ENCODE measurements at regions not wholly inside any gene's neighbourhood (a gene's known extent, or its start where the extent isn't known, plus 50 kb on each side); places are given as distances from the start of the nearest gene placed in this dataset.

GRCh38 chr17:27072885-27073284, 221.0 kb upstream of the WSB1 start:
- ATAC-seq (replicated peaks in 1 of 4) = no peak
- H3K27me3 ChIP-seq (replicated peaks in 1 of 2; ENCODE audit: control insufficient read depth in 2 of 2, extremely low read depth in 1 of 2, insufficient read depth in 2 of 2, low read length in 1 of 2) = no peaks in the 10 kb centered on the region
- H3K4me3 ChIP-seq (ENCODE audit: control insufficient read depth in 1 of 2, extremely low read depth in 1 of 2, low read length in 1 of 2) = no peak overlapping the region
- no peaks in the 10 kb centered on the region for H3K36me3 Mint-ChIP-seq
- H3K27ac Mint-ChIP-seq = no peak overlapping the region
- CTCF ChIA-PET = no interaction called here
- peaks cover 0 to 2% (median 0%) of the 10 kb centered on the region in 3 donors for H3K9me3 Mint-ChIP-seq
- no peaks in the 10 kb centered on the region for H3K4me1 ChIP-seq (ENCODE audit: control insufficient read depth in 1 of 2, extremely low read depth in 1 of 2, insufficient read depth in 2 of 2, low read length in 2 of 2)
- DNase-seq = no peak
- H3K36me3 ChIP-seq (ENCODE audit: control insufficient read depth in 2 of 2, extremely low read depth in 1 of 2, insufficient read depth in 1 of 2, low read length in 1 of 2) = no peaks in the 10 kb centered on the region
- POLR2A ChIA-PET = no interaction called here
- no peaks in the 10 kb centered on the region for H3K9me3 ChIP-seq
- no peak overlapping the region for H3K4me3 Mint-ChIP-seq
- no peak overlapping the region for H3K27ac ChIP-seq (ENCODE audit: low read length)
- WGBS (ENCODE audit: insufficient coverage) = no CpG with 5 or more reads among the region's 3 CpGs
- peaks cover 12 to 15% of the 10 kb centered on the region in 2 donors for H3K27me3 Mint-ChIP-seq
- no peaks in the 10 kb centered on the region for H3K4me1 Mint-ChIP-seq

- DNase-seq (no peak), ATAC-seq (replicated peaks in 1 of 4) (no peak)
- H3K27me3 Mint-ChIP-seq = peaks cover 10 to 15% of the 10 kb centered on the region in 2 donors
- H3K27me3 ChIP-seq (replicated peaks in 1 of 2; ENCODE audit: control insufficient read depth in 2 of 2, extremely low read depth in 1 of 2, insufficient read depth in 2 of 2, low read length in 1 of 2) = peaks cover 0 to 8% of the 10 kb centered on the region in 2 experiments
- no peak overlapping the region for H3K27ac Mint-ChIP-seq
- no peaks in the 10 kb centered on the region for H3K9me3 ChIP-seq
- H3K4me1 ChIP-seq (ENCODE audit: control insufficient read depth in 1 of 2, extremely low read depth in 1 of 2, insufficient read depth in 2 of 2, low read length in 2 of 2) = no peaks in the 10 kb centered on the region
- H3K4me3 Mint-ChIP-seq = no peak overlapping the region
- H3K4me1 Mint-ChIP-seq = no peaks in the 10 kb centered on the region
- no peak overlapping the region for H3K27ac ChIP-seq (ENCODE audit: low read length)
- CTCF ChIA-PET = no interaction called here
- POLR2A ChIA-PET = no interaction called here
- no peak overlapping the region for H3K4me3 ChIP-seq (ENCODE audit: control insufficient read depth in 1 of 2, extremely low read depth in 1 of 2, low read length in 1 of 2)
- H3K9me3 Mint-ChIP-seq = no peaks in the 10 kb centered on the region
- no peaks in the 10 kb centered on the region for H3K36me3 ChIP-seq (ENCODE audit: control insufficient read depth in 2 of 2, extremely low read depth in 1 of 2, insufficient read depth in 1 of 2, low read length in 1 of 2)
- no peaks in the 10 kb centered on the region for H3K36me3 Mint-ChIP-seq
Observed at GRCh38 chr17:27076814-27077213, 217.1 kb upstream of the WSB1 start.

GRCh38 chr17:27078296-27078695, 215.6 kb upstream of the WSB1 start:
- no peaks in the 10 kb centered on the region for H3K9me3 ChIP-seq
- Mint-ChIP-seq H3K27me3 (peaks cover 10 to 15% of the 10 kb centered on the region in 2 donors), H3K4me3 (no peak overlapping the region), H3K4me1 (no peaks in the 10 kb centered on the region), H3K9me3 (peaks cover 0 to under 1% (median 0%) of the 10 kb centered on the region in 3 donors), H3K36me3 (no peaks in the 10 kb centered on the region), H3K27ac (no peak overlapping the region)
- peaks cover 0 to 21% of the 10 kb centered on the region in 2 experiments for H3K27me3 ChIP-seq (replicated peaks in 1 of 2; ENCODE audit: control insufficient read depth in 2 of 2, extremely low read depth in 1 of 2, insufficient read depth in 2 of 2, low read length in 1 of 2)
- CTCF ChIA-PET = no interaction called here
- no peaks in the 10 kb centered on the region for H3K36me3 ChIP-seq (ENCODE audit: control insufficient read depth in 2 of 2, extremely low read depth in 1 of 2, insufficient read depth in 1 of 2, low read length in 1 of 2)
- no peaks in the 10 kb centered on the region for H3K4me1 ChIP-seq (ENCODE audit: control insufficient read depth in 1 of 2, extremely low read depth in 1 of 2, insufficient read depth in 2 of 2, low read length in 2 of 2)
- H3K4me3 ChIP-seq (ENCODE audit: control insufficient read depth in 1 of 2, extremely low read depth in 1 of 2, low read length in 1 of 2) = no peak overlapping the region
- 0% methylated on average over 1 of the region's 2 CpGs for WGBS (ENCODE audit: insufficient coverage)
- no peak for DNase-seq
- ATAC-seq (replicated peaks in 1 of 4) = no peak
- POLR2A ChIA-PET = no interaction called here
- no peak overlapping the region for H3K27ac ChIP-seq (ENCODE audit: low read length)

GRCh38 chr17:27079660-27080059, 214.3 kb upstream of the WSB1 start:
- Histone ChIP-seq H3K27ac (ENCODE audit: low read length) (no peak overlapping the region), H3K9me3 (no peaks in the 10 kb centered on the region), H3K4me3 (ENCODE audit: control insufficient read depth in 1 of 2, extremely low read depth in 1 of 2, low read length in 1 of 2) (no peak overlapping the region), H3K36me3 (ENCODE audit: control insufficient read depth in 2 of 2, extremely low read depth in 1 of 2, insufficient read depth in 1 of 2, low read length in 1 of 2) (no peaks in the 10 kb centered on the region), H3K4me1 (ENCODE audit: control insufficient read depth in 1 of 2, extremely low read depth in 1 of 2, insufficient read depth in 2 of 2, low read length in 2 of 2) (no peaks in the 10 kb centered on the region), H3K27me3 (replicated peaks in 1 of 2; ENCODE audit: control insufficient read depth in 2 of 2, extremely low read depth in 1 of 2, insufficient read depth in 2 of 2, low read length in 1 of 2) (peaks cover 0 to 27% of the 10 kb centered on the region in 2 experiments)
- no CpG with 5 or more reads among the region's 7 CpGs for WGBS (ENCODE audit: insufficient coverage)
- POLR2A ChIA-PET = no interaction called here
- Mint-ChIP-seq H3K36me3 (no peaks in the 10 kb centered on the region), H3K9me3 (peaks cover 0 to 6% (median 0%) of the 10 kb centered on the region in 3 donors), H3K27me3 (peaks cover 10 to 15% of the 10 kb centered on the region in 2 donors), H3K4me1 (no peaks in the 10 kb centered on the region), H3K27ac (no peak overlapping the region), H3K4me3 (no peak overlapping the region)
- ATAC-seq (replicated peaks in 1 of 4) (no peak), DNase-seq (no peak)
- CTCF ChIA-PET = no interaction called here

GRCh38 chr17:27081002-27081638, 212.8 kb upstream of the WSB1 start:
- Histone ChIP-seq H3K4me1 (ENCODE audit: control insufficient read depth in 1 of 2, extremely low read depth in 1 of 2, insufficient read depth in 2 of 2, low read length in 2 of 2) (no peaks in the 10 kb centered on the region), H3K27ac (ENCODE audit: low read length) (no peak overlapping the region), H3K27me3 (replicated peaks in 1 of 2; ENCODE audit: control insufficient read depth in 2 of 2, extremely low read depth in 1 of 2, insufficient read depth in 2 of 2, low read length in 1 of 2) (peaks cover 0 to 27% of the 10 kb centered on the region in 2 experiments), H3K9me3 (no peaks in the 10 kb centered on the region), H3K36me3 (ENCODE audit: control insufficient read depth in 2 of 2, extremely low read depth in 1 of 2, insufficient read depth in 1 of 2, low read length in 1 of 2) (no peaks in the 10 kb centered on the region), H3K4me3 (ENCODE audit: control insufficient read depth in 1 of 2, extremely low read depth in 1 of 2, low read length in 1 of 2) (no peak overlapping the region)
- H3K4me1 Mint-ChIP-seq = no peaks in the 10 kb centered on the region
- ATAC-seq (replicated peaks in 1 of 4) (no peak), DNase-seq (no peak)
- no peak overlapping the region for H3K27ac Mint-ChIP-seq
- H3K36me3 Mint-ChIP-seq = no peaks in the 10 kb centered on the region
- ChIA-PET CTCF (no interaction called here), POLR2A (no interaction called here)
- H3K27me3 Mint-ChIP-seq = peaks cover 2 to 6% of the 10 kb centered on the region in 2 donors
- H3K9me3 Mint-ChIP-seq = peaks cover 0 to 6% (median 0%) of the 10 kb centered on the region in 3 donors
- no CpG with 5 or more reads among the region's 4 CpGs for WGBS (ENCODE audit: insufficient coverage)
- no peak overlapping the region for H3K4me3 Mint-ChIP-seq

- 56% methylated on average over 2 of the region's 7 CpGs for WGBS (ENCODE audit: insufficient coverage)
- DNase-seq (no peak), ATAC-seq (replicated peaks in 1 of 4) (no peak)
- Mint-ChIP-seq H3K36me3 (no peaks in the 10 kb centered on the region), H3K27ac (no peak overlapping the region), H3K4me3 (no peak overlapping the region), H3K9me3 (peaks cover 0 to 8% (median 0%) of the 10 kb centered on the region in 3 donors), H3K4me1 (no peaks in the 10 kb centered on the region), H3K27me3 (peaks cover 0 to 2% of the 10 kb centered on the region in 2 donors)
- ChIA-PET CTCF (no interaction called here), POLR2A (no interaction called here)
- Histone ChIP-seq H3K36me3 (ENCODE audit: control insufficient read depth in 2 of 2, extremely low read depth in 1 of 2, insufficient read depth in 1 of 2, low read length in 1 of 2) (no peaks in the 10 kb centered on the region), H3K9me3 (no peaks in the 10 kb centered on the region), H3K4me3 (ENCODE audit: control insufficient read depth in 1 of 2, extremely low read depth in 1 of 2, low read length in 1 of 2) (no peak overlapping the region), H3K27me3 (replicated peaks in 1 of 2; ENCODE audit: control insufficient read depth in 2 of 2, extremely low read depth in 1 of 2, insufficient read depth in 2 of 2, low read length in 1 of 2) (peaks cover 0 to 27% of the 10 kb centered on the region in 2 experiments), H3K27ac (ENCODE audit: low read length) (no peak overlapping the region), H3K4me1 (ENCODE audit: control insufficient read depth in 1 of 2, extremely low read depth in 1 of 2, insufficient read depth in 2 of 2, low read length in 2 of 2) (no peaks in the 10 kb centered on the region)
Observed at GRCh38 chr17:27082023-27082774, 211.7 kb upstream of the WSB1 start.
